ENCODE measurements at regions not wholly inside any gene's neighbourhood (a gene's known extent, or its start where the extent isn't known, plus 50 kb on each side); places are given as distances from the start of the nearest gene placed in this dataset.

- Histone ChIP-seq H3K9me3 (ENCODE audit: control insufficient read depth, insufficient read depth, low read depth, low read length) (no peaks in the 10 kb centered on the region), H3K27me3 (ENCODE audit: control insufficient read depth, insufficient read depth, low read length) (no peaks in the 10 kb centered on the region), H3K27ac (ENCODE audit: low read length) (no peak overlapping the region), H3K4me3 (ENCODE audit: low read depth in 2 of 2, low read length in 2 of 2) (no peak overlapping the region), H3K36me3 (ENCODE audit: control insufficient read depth, insufficient read depth, low read length) (no peaks in the 10 kb centered on the region), H3K4me1 (ENCODE audit: control insufficient read depth, insufficient read depth, low read length) (no peaks in the 10 kb centered on the region; the same call in 1 of the 2 replicates)
- in situ Hi-C loops (cut with HindIII; ENCODE audit: low pct_unique_long_range_greater_than_20kb, low sequenced_read_pairs) (no loop called here), intact Hi-C loops (cut with micrococcal nuclease; ENCODE audit: unreplicated experiment) (loop anchor here (5.0 kb wide), 1 partner anchor 163 kb away; no protein-coding TSS in a partner anchor)
- POLR2A ChIA-PET: no interaction called here
- ATAC-seq: no peak
- CTCF ChIA-PET: no interaction called here
- TF ChIP-seq CTCF (IDR thresholded peaks at IDR 0.05) (no peak), SIN3A (IDR thresholded peaks at IDR 0.05; ENCODE audit: borderline replicate concordance, insufficient read depth, low read depth, low read length) (no peak), TCF7L2 (IDR thresholded peaks at IDR 0.05; ENCODE audit: low read depth, low read length) (no peak), POLR2AphosphoS5 (IDR thresholded peaks at IDR 0.05; ENCODE audit: low read depth, low read length) (no peak), REST (IDR thresholded peaks at IDR 0.05; ENCODE audit: insufficient read depth in 1 of 2, low read depth in 2 of 2, low read length in 1 of 2) (no peak)
- BruUV-seq (replicated peaks): no TSS peak
- no peak for DNase-seq (ENCODE audit: low read depth, low spot score)
Measured at GRCh38 chr20:40960101-40960500, 68.5 kb upstream of the TOP1 start.

- ATAC-seq: no peak
- Histone ChIP-seq H3K4me1 (ENCODE audit: control insufficient read depth, insufficient read depth, low read length) (no peaks in the 10 kb centered on the region; the same call in 1 of the 2 replicates), H3K4me3 (ENCODE audit: low read depth in 2 of 2, low read length in 2 of 2) (no peak overlapping the region), H3K27ac (ENCODE audit: low read length) (no peak overlapping the region), H3K36me3 (ENCODE audit: control insufficient read depth, insufficient read depth, low read length) (no peaks in the 10 kb centered on the region), H3K27me3 (ENCODE audit: control insufficient read depth, insufficient read depth, low read length) (no peaks in the 10 kb centered on the region), H3K9me3 (ENCODE audit: control insufficient read depth, insufficient read depth, low read depth, low read length) (no peaks in the 10 kb centered on the region)
- ChIA-PET CTCF (interaction anchor here (0.5 kb wide), 1 partner anchor 149 kb away, joined by 3 read pairs; no protein-coding TSS in a partner anchor), POLR2A (no interaction called here)
- BruUV-seq (replicated peaks): no TSS peak
- intact Hi-C loops (cut with micrococcal nuclease; ENCODE audit: unreplicated experiment): loop anchor here (5.0 kb wide), 1 partner anchor 163 kb away; no protein-coding TSS in a partner anchor
- no peak for TF ChIP-seq SIN3A (IDR thresholded peaks at IDR 0.05; ENCODE audit: borderline replicate concordance, insufficient read depth, low read depth, low read length)
- TF ChIP-seq REST (IDR thresholded peaks at IDR 0.05; ENCODE audit: insufficient read depth in 1 of 2, low read depth in 2 of 2, low read length in 1 of 2): no peak
- TF ChIP-seq TCF7L2 (IDR thresholded peaks at IDR 0.05; ENCODE audit: low read depth, low read length): no peak
- TF ChIP-seq POLR2AphosphoS5 (IDR thresholded peaks at IDR 0.05; ENCODE audit: low read depth, low read length): no peak
- no peak for TF ChIP-seq CTCF (IDR thresholded peaks at IDR 0.05)
- no peak for DNase-seq (ENCODE audit: low read depth, low spot score)
- in situ Hi-C loops (cut with HindIII; ENCODE audit: low pct_unique_long_range_greater_than_20kb, low sequenced_read_pairs): no loop called here
Measured at GRCh38 chr20:40960521-40960956, 68.1 kb upstream of the TOP1 start.

All from Panc1 (cell line).